Embryonic facial prominence (tissue), 1 donor: ENCODE measurements at regions not wholly inside any gene's neighbourhood (a gene's known extent, or its start where the extent isn't known, plus 50 kb on each side); places are given as distances from the start of the nearest gene placed in this dataset.
A peak's percentile ranks its signal among the peaks of the same experiment; 100 is the strongest.

ENCODE experiments used
- DNase-seq: peaks from one replicate; pipeline ENCODE4 v3.0.0-alpha.2; 2016; ENCODE audit errors: extremely low spot score

DNA sequence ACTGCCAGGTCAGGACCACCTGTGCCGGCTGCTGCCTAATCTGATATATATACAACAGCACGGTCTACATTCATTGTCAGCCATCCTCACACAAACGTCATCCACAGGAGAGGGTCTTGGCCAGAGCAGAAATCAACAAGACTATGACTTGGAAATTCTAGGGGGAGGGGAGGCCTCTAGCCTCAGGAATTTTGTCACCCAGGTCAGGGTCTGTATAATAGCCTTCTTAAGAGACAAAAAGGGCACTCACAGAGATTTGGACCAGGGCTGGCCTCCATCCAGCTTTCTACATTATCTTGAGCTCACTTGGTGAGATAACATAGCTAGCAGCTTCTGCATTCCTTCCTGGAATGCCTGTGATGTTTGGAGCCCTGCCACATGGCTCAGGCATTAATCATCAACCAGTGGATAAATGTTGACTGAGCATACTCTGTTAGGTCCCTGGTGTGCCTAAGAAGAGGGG is 50.4 kb upstream of the CTIF start:
- no peak for DNase-seq

DNA sequence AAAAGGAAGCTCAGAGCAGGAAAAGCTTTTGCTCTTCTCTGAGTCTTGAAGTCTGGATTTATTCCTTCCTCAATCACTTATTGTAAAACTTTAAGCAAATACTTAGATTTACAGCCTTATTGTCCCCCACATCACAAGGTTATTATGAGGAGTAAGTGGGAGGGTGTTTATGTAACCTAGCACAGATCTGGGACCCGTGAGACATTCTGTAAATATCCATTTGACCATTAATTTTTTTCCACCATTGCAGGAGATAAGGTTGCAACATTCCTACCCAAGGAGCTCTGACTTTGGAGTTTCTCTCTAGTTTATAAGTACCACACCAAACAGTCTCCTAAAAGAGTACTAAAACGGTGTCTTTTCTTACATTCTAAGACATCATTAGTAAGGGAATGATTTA is 52.1 kb upstream of the CTIF start:
- no peak for DNase-seq

DNA sequence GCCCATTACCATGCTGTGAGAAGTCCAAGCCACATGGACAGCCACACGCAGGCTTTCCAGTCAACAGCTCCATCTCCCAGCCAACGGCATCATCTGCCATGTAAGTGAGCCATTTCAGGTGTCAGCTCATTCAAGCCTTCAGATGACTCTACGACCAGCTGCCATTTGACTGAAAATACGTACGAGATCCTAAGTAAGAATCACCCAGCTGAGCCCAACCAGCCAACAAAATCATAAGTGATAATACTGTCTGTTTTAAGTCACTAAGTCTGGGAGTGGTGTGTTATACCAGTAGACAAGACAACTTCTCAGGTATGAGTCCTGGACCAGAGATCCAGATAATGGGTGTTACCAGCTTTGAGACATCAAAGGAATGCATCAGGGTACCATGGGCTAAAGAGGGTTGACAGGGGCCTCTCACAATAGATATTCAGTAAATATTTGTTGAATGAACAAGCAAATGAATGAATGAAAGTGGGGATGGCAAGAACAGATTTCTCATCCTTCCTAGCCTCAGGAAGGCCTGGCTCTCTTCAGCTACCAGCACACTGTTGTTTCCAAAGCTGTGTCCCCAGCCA is 52.9 kb upstream of the CTIF start:
- DNase-seq = no peak

DNA sequence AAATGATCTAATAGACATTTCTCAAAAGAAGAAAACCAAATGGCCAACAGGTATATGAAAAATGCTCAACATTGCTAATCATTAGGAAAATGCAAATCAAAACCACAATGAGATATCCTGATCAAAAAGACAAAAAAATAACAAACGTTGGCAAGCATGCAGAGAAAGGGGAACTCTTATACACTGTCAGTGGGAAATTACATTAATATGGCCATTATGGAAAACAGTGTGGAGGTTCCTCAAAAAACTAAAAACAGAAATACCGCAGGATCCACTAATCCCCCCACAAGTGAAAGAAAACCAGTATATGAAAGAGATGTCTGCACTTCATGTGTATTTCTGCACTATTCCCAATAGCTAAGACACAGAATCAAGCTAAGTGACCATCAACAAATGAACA is 57.7 kb upstream of the CTIF start:
- DNase-seq = no peak

DNA sequence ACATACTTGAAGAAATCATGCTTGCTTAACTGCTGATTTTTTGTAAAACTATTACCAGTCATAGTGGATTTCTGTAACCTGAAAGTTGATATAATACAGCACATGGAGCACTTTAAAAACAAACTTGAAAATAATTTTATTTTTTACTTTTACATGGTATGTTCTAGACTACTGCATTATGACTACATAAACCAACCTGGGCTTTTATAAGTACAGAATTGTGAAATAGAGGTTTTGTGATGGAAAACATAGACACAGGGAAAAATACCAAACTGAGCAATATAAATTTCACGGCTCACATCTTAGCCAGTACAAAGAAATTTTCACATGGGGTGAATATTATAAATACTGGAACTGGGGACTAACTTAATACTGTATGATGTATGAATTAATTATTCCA is 59.3 kb upstream of the CTIF start:
- DNase-seq = no peak

DNA sequence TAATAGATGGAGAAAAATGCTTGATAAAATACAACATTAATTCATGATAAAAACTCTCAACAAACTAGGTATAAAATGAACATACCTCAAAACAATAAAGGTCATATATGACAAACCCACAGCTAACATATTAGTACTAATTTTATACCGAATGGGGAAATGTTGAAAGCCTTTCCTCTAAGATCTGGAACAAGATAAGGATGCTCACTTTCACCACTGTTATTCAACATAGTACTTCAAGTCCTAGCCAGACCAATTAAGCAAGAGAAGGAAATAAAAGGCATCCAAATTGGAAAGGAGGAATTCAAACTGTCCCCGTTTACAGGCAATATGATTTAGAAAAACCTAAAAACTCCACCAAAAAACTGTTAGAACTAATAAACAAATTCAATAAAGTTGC is 61.5 kb upstream of the CTIF start:
- DNase-seq = no peak

DNA sequence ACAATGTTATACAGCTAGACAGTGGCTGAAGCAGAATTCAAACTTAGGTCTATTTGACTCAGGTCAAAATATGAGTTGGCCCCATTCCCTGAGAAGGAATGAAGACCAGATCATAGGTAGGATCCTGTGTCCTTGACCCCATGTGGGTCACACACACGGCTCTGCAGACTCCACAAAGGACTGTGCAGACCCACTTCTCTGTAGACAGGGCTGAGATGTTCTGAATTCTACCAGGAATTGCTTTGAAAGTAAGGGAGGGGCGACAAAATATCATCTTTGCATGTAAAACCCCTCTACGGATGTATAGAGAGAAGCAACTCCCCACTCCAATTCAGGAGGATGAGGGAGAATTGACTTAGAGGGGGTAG is 62.3 kb upstream of the CTIF start:
- DNase-seq = no peak

DNA sequence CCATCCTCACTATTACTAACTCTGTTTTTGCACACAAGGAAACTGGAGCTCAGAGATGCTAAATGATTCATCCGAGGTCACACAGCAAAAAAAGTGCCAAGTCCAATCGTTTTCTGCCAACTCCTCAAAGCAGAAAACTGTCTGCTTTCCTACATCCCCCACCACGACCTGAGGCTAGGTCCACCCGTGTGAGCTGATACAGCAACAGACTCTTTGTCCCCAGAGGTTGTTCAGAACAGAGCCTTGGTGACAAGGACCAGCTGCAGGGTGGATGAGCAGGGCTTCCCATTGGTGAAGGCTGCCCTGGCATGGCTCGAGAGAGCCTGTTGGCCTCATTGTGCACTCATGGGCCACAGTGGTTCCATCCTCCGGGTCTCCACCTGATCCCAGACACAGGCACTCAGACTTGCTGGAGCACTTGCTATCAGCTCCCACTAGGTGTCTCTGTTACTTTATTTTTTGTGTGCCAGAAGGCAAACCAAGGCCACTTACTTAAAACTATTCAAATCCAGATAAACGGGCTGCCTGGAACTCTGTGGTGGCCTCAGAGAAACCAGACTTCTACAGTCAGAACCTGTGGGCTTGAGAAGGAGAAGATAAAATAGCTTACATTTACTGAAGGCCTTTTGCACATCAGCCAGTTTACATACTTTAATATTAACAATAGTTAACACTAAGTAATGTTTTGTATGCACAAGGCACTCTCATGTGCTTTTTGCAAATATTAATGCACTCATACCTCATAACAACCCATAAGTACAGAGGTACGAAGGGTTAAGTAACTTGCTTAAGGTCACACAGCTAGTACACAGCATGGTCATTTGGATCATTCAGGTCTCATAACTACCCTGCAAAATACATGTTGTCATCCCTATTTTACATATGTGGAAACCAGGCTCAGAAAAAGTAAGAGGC is 62.9 kb upstream of the CTIF start:
- peak; percentile 62 for DNase-seq

DNA sequence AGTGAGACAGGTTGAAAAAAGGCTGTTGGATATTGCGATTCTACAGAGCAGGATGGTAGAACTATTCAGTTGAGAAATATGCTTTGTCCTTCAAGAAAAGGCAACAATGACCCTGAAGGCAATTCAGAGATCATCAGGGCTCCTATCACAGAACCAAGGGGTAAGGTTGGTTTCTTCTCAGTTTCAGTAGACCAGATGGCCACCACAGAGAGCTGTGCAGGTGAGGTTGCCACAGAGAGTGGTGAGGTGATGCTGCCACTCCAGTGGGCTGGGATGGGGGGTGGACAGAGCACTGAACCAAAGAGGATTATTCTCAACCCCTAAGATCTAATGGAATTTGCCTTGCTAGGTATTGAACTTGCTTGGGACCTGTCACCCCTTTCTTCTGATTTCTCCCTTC is 64.6 kb upstream of the ZBTB7C start:
- DNase-seq = no peak

DNA sequence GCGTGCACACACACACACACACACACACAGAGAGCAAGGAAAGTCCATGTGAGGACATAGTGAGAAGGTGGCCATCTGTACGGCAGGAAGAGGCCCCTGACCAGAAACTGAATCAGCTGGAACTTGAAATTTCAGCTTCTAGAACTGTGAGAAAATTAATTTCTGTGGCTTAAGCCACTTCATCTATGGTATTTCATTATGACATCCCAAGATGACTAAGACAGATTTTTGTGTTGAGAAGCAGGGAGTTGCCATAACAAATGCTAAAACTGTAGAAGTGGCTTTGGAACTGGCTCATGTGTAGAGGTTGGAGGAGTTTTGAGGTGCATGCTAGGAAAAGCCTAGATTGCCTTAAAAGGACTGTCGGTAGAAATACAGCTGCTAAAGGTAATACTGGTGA is 63.4 kb upstream of the ZBTB7C start:
- DNase-seq = no peak

DNA sequence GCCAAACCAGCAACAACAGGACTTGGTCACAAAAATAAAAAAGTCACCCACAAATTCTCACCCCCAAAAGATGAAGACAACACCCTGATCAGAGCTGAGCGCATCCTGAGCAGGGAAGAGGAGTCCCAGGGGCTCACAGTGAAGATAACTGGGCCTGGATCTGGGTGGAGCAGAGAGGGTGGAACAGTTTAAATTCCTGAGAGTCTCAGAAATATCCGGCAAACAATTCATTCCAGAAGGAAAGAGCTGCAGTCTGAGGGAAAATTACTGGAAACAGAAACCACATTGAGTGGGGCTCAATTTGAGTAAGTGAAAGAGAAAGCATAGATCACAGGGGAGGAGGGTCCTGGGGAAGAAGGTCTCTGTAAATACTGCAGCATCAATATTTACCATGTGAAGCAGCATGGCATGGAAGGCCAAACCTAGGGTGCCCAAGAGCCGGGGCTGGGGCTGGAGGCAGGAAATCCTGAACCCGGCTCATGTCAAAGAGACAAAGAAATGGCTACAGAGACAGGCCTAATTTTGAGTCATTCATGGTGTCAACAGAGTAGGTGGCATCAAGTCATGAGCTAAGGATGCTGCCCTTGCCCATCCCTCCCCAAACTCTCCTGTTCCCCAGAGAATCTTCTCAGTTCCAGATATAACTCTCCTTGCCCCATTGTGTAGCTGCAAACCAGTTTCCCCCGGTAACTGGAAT is 61.4 kb upstream of the ZBTB7C start:
- DNase-seq = peak; percentile 31

DNA sequence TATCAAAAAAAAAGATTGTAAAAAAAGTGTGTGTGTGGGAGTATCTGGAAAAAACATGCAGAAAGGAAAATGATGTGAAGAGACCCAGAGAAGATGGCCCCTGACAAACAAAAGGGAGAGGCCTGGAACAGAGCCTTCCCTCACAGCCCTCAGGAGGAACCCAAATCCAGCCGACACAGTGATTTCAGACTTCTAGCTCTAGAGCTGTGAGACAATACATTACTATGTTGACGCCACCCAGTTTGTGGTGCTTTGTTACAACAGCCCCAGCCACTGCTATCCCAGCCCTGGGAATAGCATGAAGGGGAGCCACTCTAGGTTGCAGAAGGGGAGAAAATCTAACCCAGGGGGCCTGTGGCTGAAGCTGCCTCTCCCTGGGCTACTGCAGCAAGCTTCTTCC is 59.0 kb upstream of the ZBTB7C start:
- DNase-seq = no peak

DNA sequence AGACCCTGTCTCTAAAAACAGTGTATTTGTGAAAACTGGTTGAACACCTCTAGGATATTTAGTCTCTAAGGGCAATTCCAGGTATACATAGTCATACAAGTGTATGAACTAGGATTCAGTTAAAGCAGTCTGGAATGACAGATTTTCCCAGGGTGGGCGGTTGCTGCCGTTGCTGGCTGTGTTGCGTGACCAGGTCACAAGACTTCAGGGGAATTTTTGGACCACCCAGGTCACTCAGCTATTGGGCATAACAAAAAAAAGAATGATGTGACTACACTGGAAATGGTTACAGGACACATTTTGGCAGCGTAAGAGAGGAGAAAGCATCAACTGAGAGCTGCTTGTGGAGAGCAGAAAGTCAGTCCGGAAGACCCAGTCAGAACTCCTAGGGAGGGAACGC is 58.0 kb upstream of the ZBTB7C start:
- DNase-seq = no peak

DNA sequence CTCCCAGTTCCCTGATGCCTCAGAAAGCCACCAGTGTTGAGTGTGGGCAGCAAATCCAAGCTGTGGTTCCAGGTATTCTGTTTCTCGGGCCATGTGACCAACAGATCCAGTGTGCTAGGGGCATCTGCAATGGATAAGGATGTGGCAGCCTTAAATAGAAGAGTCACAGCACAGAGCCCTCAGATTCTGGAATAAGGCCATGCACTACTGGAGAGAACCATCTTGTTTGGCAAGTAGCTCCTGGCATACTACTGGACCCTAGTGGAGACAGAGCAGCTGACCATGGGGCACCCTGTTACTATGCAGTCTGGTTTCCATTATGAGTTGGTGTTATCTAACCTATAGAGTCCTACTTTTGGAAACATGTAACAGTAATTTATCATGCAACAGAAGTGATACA is 53.3 kb upstream of the ZBTB7C start:
- DNase-seq = no peak

DNA sequence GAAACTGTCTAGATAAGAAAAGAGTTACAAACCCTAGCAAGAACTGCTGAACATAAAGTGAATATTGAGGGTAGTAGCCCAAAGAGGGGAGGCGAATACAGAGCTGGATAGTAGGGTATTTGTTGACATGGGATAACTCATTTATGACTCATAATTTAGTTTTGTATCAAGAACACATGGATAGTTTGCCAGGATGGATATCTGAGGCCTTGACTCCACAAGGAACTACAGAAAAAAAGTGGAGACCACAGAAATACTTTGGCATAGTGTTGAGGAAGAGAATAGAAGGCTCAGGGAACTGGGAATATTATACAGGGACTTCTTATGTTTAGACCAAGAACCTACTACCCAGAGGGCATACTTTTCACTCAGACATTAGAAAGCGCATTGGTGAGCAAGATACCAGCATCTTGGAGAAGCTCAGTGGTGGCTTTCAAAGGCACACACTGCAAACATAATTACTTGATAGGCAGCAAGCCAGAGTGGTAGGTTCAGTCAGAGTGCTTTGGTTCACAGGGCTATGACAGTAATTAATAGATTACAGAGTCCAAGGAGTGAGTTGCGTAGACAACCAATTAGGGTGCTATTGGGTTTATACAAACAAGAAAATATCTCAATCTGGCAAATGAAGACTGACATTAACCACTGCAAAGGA is 51.9 kb upstream of the ZBTB7C start:
- no peak for DNase-seq

DNA sequence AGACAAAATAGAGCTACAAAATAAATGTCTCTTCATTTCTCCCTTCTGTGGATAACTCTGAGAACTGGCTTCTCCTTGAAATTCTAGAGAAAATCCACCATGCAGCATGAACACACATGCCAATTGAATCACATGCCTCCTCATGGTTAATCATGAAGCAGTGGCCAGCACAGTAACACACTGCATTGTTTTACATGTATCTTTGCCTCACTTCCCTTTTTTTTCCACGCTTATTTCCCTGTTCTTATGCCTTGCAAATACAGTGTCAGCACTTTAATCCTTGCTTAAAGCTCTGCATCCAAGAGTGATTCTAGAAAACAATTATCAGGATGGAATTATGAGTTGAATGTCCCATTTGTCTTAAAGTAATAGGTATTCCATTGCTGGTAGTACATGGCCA is 50.3 kb upstream of the ZBTB7C start:
- DNase-seq = no peak

DNA sequence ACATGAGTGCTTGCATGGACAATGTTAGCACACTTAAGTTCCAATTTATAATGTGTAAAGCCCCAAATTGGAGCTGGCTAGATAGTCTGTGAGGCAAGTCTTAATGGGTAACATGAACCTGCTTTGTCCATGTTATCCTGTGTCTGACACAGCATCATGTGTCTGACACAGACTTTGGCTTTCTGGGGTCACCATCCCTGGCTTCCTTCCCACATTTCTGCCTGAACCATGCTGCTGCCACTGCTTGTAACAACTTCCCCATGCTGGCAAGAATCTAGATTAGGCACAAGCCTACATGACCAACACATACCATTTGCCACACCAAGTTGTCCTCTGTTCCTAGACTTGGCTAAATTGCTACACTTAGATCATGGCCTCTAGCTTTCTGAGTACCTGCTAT is 49.8 kb upstream of the ZBTB7C start:
- no peak for DNase-seq
